GM23338 (cell line): ENCODE measurements at regions not wholly inside any gene's neighbourhood (a gene's known extent, or its start where the extent isn't known, plus 50 kb on each side); places are given as distances from the start of the nearest gene placed in this dataset.

Source experiments
- ATAC-seq: fragments of 200-7000 bp; cut with Tn5 transposase; 3 replicates; pipeline ENCODE4 v1.9.1; 2020
- DNase-seq: peaks from one replicate; pipeline ENCODE4 v3.0.0-alpha.2; 2015; ENCODE audit warnings: low spot score
- H2AFZ ChIP-seq: fragments of 200-600 bp; sonication (generic); 2 replicates; pipeline ENCODE4 v1.8.0; 2016; ENCODE audit warnings: antibody characterized with exemption, mild to moderate bottlenecking, moderate library complexity
- H3F3A ChIP-seq: fragments of 200-600 bp; sonication (generic); replicated peaks from 2 replicates; pipeline ENCODE4 v1.8.0; 2017; ENCODE audit warnings: antibody characterized with exemption, mixed run types, low read depth
- H3K27ac ChIP-seq: fragments of 200-600 bp; sonication (generic); 2 replicates; pipeline ENCODE4 v1.6.1; 2016; ENCODE audit warnings: low read depth
- H3K27me3 ChIP-seq: fragments of 200-600 bp; sonication (generic); 2 replicates; pipeline ENCODE4 v1.8.0; 2016; ENCODE audit warnings: mild to moderate bottlenecking, mixed run types, moderate library complexity; ENCODE audit not compliant: insufficient read depth
- H3K36me3 ChIP-seq: fragments of 200-600 bp; sonication (generic); 2 replicates; pipeline ENCODE4 v1.8.0; 2016; ENCODE audit warnings: mild to moderate bottlenecking; ENCODE audit not compliant: insufficient read depth
- H3K4me1 ChIP-seq: fragments of 200-600 bp; sonication (generic); 2 replicates; pipeline ENCODE4 v1.8.0; 2016; ENCODE audit warnings: mild to moderate bottlenecking, moderate library complexity; ENCODE audit not compliant: insufficient read depth
- H3K4me2 ChIP-seq: fragments of 200-600 bp; sonication (generic); 2 replicates; pipeline ENCODE4 v1.7.1; 2017; ENCODE audit warnings: mixed run types
- H3K4me3 ChIP-seq: fragments of 200-600 bp; sonication (generic); 2 replicates; pipeline ENCODE4 v1.6.1; 2016; ENCODE audit warnings: mixed run types
- H3K79me2 ChIP-seq: fragments of 200-600 bp; sonication (generic); replicated peaks from 2 replicates; pipeline ENCODE4 v1.8.0; 2017; ENCODE audit warnings: mild to moderate bottlenecking; ENCODE audit not compliant: insufficient read depth
- H3K9me2 ChIP-seq: fragments of 200-600 bp; sonication (generic); 2 replicates; pipeline ENCODE4 v1.8.0; 2017; ENCODE audit not compliant: insufficient read depth
- H4K20me1 ChIP-seq: fragments of 200-600 bp; sonication (generic); replicated peaks from 2 replicates; pipeline ENCODE4 v1.8.0; 2017; ENCODE audit warnings: mild to moderate bottlenecking; ENCODE audit not compliant: insufficient read depth
- H3K27ac Mint-ChIP-seq: 2 replicates; pipeline ENCODE4 v1.8.0; 2020; ENCODE audit warnings: inconsistent platforms, mild to moderate bottlenecking, moderate library complexity, mixed read lengths
- H3K27me3 Mint-ChIP-seq: 3 replicates; pipeline ENCODE4 v1.8.0; 2022; ENCODE audit warnings: low read depth, mild to moderate bottlenecking, moderate library complexity, mixed read lengths, inconsistent platforms; ENCODE audit not compliant: insufficient read depth, poor library complexity
- H3K36me3 Mint-ChIP-seq: 3 replicates; pipeline ENCODE4 v1.8.0; 2021; ENCODE audit warnings: low read depth, mild to moderate bottlenecking, inconsistent platforms, moderate library complexity, mixed read lengths
- H3K4me1 Mint-ChIP-seq: 3 replicates; pipeline ENCODE4 v1.8.0; 2020; ENCODE audit warnings: mild to moderate bottlenecking, inconsistent platforms, mixed read lengths
- H3K4me3 Mint-ChIP-seq: 3 replicates; pipeline ENCODE4 v1.8.0; 2021; ENCODE audit warnings: moderate library complexity, mild to moderate bottlenecking, inconsistent platforms, mixed read lengths
- H3K9me3 Mint-ChIP-seq: 3 replicates; pipeline ENCODE4 v1.8.0; 2020; ENCODE audit warnings: moderate library complexity, mild to moderate bottlenecking, inconsistent platforms, mixed read lengths
- CREB1 ChIP-seq: fragments of 250-450 bp; sonication (Bioruptor Pico); IDR thresholded peaks from 2 replicates; pipeline ENCODE4 v1.5.0; 2020; ENCODE audit warnings: low read depth, mild to moderate bottlenecking, moderate library complexity
- EZH2 ChIP-seq: fragments of 200-600 bp; sonication (generic); IDR thresholded peaks from one replicate; pipeline ENCODE4 v1.8.0; 2017; ENCODE audit warnings: antibody characterized with exemption, mild to moderate bottlenecking, low read depth; ENCODE audit not compliant: unreplicated experiment
- EZH2phosphoT487 ChIP-seq: fragments of 200-600 bp; sonication (generic); IDR thresholded peaks from one replicate; pipeline ENCODE4 v1.8.1; 2018; ENCODE audit warnings: antibody characterized with exemption; ENCODE audit not compliant: unreplicated experiment
- NANOG ChIP-seq: IDR thresholded peaks from 2 replicates; pipeline ENCODE4 v1.6.1; 2016; ENCODE audit warnings: antibody characterized with exemption, borderline replicate concordance
- POLR2AphosphoS5 ChIP-seq: IDR thresholded peaks from 2 replicates; pipeline ENCODE4 v1.6.1; 2016; ENCODE audit warnings: antibody characterized with exemption, low read depth
- STAT1 ChIP-seq: IDR thresholded peaks from one replicate; pipeline ENCODE4 v1.6.1; 2016; ENCODE audit warnings: antibody characterized with exemption; ENCODE audit not compliant: unreplicated experiment
- ZNF114 ChIP-seq: fragments of 250-450 bp; sonication (Bioruptor Pico); IDR thresholded peaks from 2 replicates; pipeline ENCODE4 v1.5.0; 2020; ENCODE audit warnings: mild to moderate bottlenecking, moderate library complexity
- TF ChIP-seq, protein P1 (sequence below): IDR thresholded peaks from one replicate; pipeline ENCODE4 v1.6.1; 2018; ENCODE audit warnings: antibody characterized with exemption; ENCODE audit not compliant: unreplicated experiment
- TF ChIP-seq, protein P2 (sequence below): IDR thresholded peaks from 2 replicates; pipeline ENCODE4 v1.6.1; 2016; ENCODE audit warnings: antibody characterized with exemption
- TF ChIP-seq, protein P3 (sequence below), 2 experiments: fragments of 200-600 bp in 1 of 2; sonication (generic) in 1 of 2; conservative IDR thresholded peaks; 2 replicates each; pipeline versions ENCODE4 v1.5.1 to v1.6.1; 2016 to 2017; ENCODE audit warnings: antibody characterized with exemption in 2 of 2, low read depth in 2 of 2, mild to moderate bottlenecking in 2 of 2, moderate library complexity in 1 of 2

DNA sequence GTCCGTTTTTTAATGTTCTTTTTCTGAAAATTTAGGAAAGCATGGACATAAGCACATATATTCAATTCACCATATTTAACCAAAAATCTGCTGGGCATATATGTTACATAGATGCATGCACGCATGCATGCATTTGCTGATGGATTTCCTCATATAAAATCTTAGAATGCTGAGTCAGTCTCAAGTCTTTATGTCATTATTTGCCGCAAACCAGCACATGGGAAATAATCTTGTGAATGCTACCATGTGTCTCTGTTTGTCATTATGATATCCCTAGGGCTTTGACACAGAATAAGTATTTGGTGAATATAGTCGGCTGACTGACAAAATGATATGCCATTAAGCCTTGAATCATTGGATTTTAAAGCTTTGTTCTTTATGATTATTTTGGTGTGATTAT lies 776.5 kb downstream of the KCNT2 start (continued):
- TF ChIP-seq, protein P1, sequence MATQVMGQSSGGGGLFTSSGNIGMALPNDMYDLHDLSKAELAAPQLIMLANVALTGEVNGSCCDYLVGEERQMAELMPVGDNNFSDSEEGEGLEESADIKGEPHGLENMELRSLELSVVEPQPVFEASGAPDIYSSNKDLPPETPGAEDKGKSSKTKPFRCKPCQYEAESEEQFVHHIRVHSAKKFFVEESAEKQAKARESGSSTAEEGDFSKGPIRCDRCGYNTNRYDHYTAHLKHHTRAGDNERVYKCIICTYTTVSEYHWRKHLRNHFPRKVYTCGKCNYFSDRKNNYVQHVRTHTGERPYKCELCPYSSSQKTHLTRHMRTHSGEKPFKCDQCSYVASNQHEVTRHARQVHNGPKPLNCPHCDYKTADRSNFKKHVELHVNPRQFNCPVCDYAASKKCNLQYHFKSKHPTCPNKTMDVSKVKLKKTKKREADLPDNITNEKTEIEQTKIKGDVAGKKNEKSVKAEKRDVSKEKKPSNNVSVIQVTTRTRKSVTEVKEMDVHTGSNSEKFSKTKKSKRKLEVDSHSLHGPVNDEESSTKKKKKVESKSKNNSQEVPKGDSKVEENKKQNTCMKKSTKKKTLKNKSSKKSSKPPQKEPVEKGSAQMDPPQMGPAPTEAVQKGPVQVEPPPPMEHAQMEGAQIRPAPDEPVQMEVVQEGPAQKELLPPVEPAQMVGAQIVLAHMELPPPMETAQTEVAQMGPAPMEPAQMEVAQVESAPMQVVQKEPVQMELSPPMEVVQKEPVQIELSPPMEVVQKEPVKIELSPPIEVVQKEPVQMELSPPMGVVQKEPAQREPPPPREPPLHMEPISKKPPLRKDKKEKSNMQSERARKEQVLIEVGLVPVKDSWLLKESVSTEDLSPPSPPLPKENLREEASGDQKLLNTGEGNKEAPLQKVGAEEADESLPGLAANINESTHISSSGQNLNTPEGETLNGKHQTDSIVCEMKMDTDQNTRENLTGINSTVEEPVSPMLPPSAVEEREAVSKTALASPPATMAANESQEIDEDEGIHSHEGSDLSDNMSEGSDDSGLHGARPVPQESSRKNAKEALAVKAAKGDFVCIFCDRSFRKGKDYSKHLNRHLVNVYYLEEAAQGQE = no peak
- TF ChIP-seq EZH2 (no peak), STAT1 (no peak), NANOG (no peak)
- TF ChIP-seq, protein P2, sequence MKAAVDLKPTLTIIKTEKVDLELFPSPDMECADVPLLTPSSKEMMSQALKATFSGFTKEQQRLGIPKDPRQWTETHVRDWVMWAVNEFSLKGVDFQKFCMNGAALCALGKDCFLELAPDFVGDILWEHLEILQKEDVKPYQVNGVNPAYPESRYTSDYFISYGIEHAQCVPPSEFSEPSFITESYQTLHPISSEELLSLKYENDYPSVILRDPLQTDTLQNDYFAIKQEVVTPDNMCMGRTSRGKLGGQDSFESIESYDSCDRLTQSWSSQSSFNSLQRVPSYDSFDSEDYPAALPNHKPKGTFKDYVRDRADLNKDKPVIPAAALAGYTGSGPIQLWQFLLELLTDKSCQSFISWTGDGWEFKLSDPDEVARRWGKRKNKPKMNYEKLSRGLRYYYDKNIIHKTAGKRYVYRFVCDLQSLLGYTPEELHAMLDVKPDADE = no peak

DNA sequence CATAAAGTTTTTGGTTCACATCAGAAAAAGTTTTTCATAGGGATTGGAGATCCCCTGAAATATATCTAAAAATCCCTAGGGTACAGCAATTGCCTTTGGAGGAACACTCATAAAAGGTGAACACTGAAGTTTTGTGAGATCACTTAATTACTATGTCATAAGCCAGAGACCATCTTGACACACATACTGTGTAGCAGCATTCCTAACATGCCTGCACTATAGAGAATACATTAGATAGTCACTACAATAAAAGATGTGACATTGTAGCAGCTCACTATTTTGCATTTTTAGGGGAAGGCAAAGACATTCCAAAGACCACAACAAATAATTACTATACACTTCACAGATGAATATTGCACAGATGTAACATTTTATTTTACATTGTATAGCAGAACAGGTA lies 779.9 kb downstream of the KCNT2 start:
- peaks cover 25% of the 10 kb centered on the region; the same call in 2 of the 3 replicates for H3K4me1 Mint-ChIP-seq
- Histone ChIP-seq H3K9me2 (no peaks in the 10 kb centered on the region), H3K79me2 (no peaks in the 10 kb centered on the region), H3K4me3 (no peak overlapping the region), H3K4me1 (peaks cover 27% of the 10 kb centered on the region), H3F3A (no peaks in the 10 kb centered on the region), H3K36me3 (no peaks in the 10 kb centered on the region), H3K27ac (peak overlapping the region; percentile 7; the same call in 1 of the 2 replicates), H3K27me3 (no peaks in the 10 kb centered on the region), H2AFZ (no peak overlapping the region), H3K4me2 (no peak overlapping the region), H4K20me1 (no peaks in the 10 kb centered on the region)
- H3K36me3 Mint-ChIP-seq = no peaks in the 10 kb centered on the region
- no peaks in the 10 kb centered on the region for H3K27me3 Mint-ChIP-seq
- DNase-seq (peak; percentile 32), ATAC-seq (peak; percentile 51)
- H3K9me3 Mint-ChIP-seq = no peaks in the 10 kb centered on the region
- H3K4me3 Mint-ChIP-seq = no peak overlapping the region
- TF ChIP-seq ZNF114 (no peak), CREB1 (CRISPR knock-in tag) (0 out of 2 replicates have a peak, but pooled peaks have one; percentile 10), POLR2AphosphoS5 (no peak)
- H3K27ac Mint-ChIP-seq = peak overlapping the region; percentile 80

DNA sequence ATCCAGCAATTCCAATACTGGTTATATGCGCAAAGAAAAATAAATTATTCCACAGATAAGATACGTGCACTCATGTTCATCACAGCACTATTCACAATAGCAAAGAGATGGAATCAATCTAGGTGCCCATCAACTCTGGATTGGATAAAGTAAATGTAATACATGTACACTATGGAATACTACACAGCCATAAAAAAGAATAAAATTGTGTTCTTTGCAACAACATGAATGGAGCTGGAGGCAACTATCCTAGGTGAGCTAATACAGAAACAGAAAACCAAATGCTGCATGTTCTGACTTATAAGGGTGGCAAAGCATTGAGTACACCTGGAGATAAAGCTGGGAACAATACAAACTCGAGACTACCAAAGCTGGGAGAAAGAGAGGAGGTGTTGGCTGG lies 787.3 kb downstream of the KCNT2 start:
- no peaks in the 10 kb centered on the region for H3K36me3 ChIP-seq
- H4K20me1 ChIP-seq = no peaks in the 10 kb centered on the region
- no peak overlapping the region for H3K4me3 Mint-ChIP-seq
- H3K4me1 Mint-ChIP-seq = peaks cover 5% of the 10 kb centered on the region; the same call in 2 of the 3 replicates
- no peak overlapping the region for H3K4me3 ChIP-seq
- no peaks in the 10 kb centered on the region for H3K27me3 ChIP-seq
- DNase-seq (no peak), ATAC-seq (no peak)
- H3K4me1 ChIP-seq = peaks cover 15% of the 10 kb centered on the region
- H3K27me3 Mint-ChIP-seq = no peaks in the 10 kb centered on the region
- peaks cover 25% of the 10 kb centered on the region for H3K9me3 Mint-ChIP-seq
- no peak overlapping the region for H3K27ac Mint-ChIP-seq
- H3F3A ChIP-seq = no peaks in the 10 kb centered on the region
- H3K9me2 ChIP-seq = no peaks in the 10 kb centered on the region
- H3K27ac ChIP-seq = no peak overlapping the region
- no peak overlapping the region for H3K4me2 ChIP-seq
- H3K36me3 Mint-ChIP-seq = peaks cover 20% of the 10 kb centered on the region; the same call in 2 of the 3 replicates
- no peaks in the 10 kb centered on the region for H3K79me2 ChIP-seq
- no peak overlapping the region for H2AFZ ChIP-seq
- TF ChIP-seq POLR2AphosphoS5 (no peak), EZH2phosphoT487 (no peak), CREB1 (CRISPR knock-in tag) (no peak), EZH2 (no peak)
- TF ChIP-seq, protein P3, sequence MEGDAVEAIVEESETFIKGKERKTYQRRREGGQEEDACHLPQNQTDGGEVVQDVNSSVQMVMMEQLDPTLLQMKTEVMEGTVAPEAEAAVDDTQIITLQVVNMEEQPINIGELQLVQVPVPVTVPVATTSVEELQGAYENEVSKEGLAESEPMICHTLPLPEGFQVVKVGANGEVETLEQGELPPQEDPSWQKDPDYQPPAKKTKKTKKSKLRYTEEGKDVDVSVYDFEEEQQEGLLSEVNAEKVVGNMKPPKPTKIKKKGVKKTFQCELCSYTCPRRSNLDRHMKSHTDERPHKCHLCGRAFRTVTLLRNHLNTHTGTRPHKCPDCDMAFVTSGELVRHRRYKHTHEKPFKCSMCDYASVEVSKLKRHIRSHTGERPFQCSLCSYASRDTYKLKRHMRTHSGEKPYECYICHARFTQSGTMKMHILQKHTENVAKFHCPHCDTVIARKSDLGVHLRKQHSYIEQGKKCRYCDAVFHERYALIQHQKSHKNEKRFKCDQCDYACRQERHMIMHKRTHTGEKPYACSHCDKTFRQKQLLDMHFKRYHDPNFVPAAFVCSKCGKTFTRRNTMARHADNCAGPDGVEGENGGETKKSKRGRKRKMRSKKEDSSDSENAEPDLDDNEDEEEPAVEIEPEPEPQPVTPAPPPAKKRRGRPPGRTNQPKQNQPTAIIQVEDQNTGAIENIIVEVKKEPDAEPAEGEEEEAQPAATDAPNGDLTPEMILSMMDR (conservative IDR thresholded peaks at IDR 0.05; ENCODE audit: low read depth in 2 of 2) = no peak
